ENCODE measurements at regions not wholly inside any gene's neighbourhood (a gene's known extent, or its start where the extent isn't known, plus 50 kb on each side); places are given as distances from the start of the nearest gene placed in this dataset.

DNA sequence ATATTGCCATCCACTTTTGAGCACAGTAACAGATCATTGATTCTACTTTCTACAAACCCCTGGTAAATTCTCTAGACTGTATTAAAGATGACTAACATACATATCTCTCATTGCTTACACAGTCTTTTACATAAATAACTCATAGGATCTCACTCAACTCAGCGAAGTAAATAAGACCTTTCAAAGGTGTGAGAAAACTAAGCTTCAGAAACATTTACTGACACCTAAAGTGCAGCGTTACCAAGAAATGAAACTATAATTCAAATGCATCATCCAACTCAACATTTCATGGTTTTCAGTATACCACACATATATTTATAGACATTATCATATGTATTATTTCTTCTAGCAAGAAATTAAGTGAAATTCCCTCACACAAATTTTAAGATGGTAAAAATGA lies 189.8 kb downstream of the METTL4 start:
- no peaks in the 10 kb centered on the region for H3K4me1 ChIP-seq (ENCODE audit: control insufficient read depth, insufficient read depth, low read length, poor library complexity, severe bottlenecking)
- DNase-seq, result no peak
- H3K27ac ChIP-seq (ENCODE audit: insufficient read depth, low read length, poor library complexity, severe bottlenecking), result no peak overlapping the region
- H3K4me3 ChIP-seq (ENCODE audit: insufficient read depth, low read depth, low read length, poor library complexity, severe bottlenecking), result no peak overlapping the region
- H3K27me3 ChIP-seq (replicated peaks; ENCODE audit: control insufficient read depth, insufficient read depth, low read length, poor library complexity, severe bottlenecking), result no peaks in the 10 kb centered on the region
- H3K9me3 ChIP-seq (ENCODE audit: control insufficient read depth, low read length), result no peaks in the 10 kb centered on the region
- no peaks in the 10 kb centered on the region for H3K36me3 ChIP-seq (ENCODE audit: control insufficient read depth, insufficient read depth, low read length)

- Histone ChIP-seq H3K9me3 (ENCODE audit: control insufficient read depth, low read length) (no peaks in the 10 kb centered on the region), H3K36me3 (ENCODE audit: control insufficient read depth, insufficient read depth, low read length) (no peaks in the 10 kb centered on the region), H3K4me1 (ENCODE audit: control insufficient read depth, insufficient read depth, low read length, poor library complexity, severe bottlenecking) (no peaks in the 10 kb centered on the region), H3K4me3 (ENCODE audit: insufficient read depth, low read depth, low read length, poor library complexity, severe bottlenecking) (no peak overlapping the region), H3K27me3 (replicated peaks; ENCODE audit: control insufficient read depth, insufficient read depth, low read length, poor library complexity, severe bottlenecking) (no peaks in the 10 kb centered on the region), H3K27ac (ENCODE audit: insufficient read depth, low read length, poor library complexity, severe bottlenecking) (no peak overlapping the region)
- no peak for DNase-seq
These were observed 183.7 kb downstream of the METTL4 start for GRCh38 chr18:2387588-2387987.

- Histone ChIP-seq H3K4me3 (ENCODE audit: insufficient read depth, low read depth, low read length, poor library complexity, severe bottlenecking) (no peak overlapping the region), H3K4me1 (ENCODE audit: control insufficient read depth, insufficient read depth, low read length, poor library complexity, severe bottlenecking) (no peaks in the 10 kb centered on the region), H3K9me3 (ENCODE audit: control insufficient read depth, low read length) (no peaks in the 10 kb centered on the region), H3K27me3 (replicated peaks; ENCODE audit: control insufficient read depth, insufficient read depth, low read length, poor library complexity, severe bottlenecking) (no peaks in the 10 kb centered on the region), H3K36me3 (ENCODE audit: control insufficient read depth, insufficient read depth, low read length) (no peaks in the 10 kb centered on the region), H3K27ac (ENCODE audit: insufficient read depth, low read length, poor library complexity, severe bottlenecking) (no peak overlapping the region)
- no peak for DNase-seq
These were observed 181.1 kb downstream of the METTL4 start for GRCh38 chr18:2390158-2390557.

GRCh38 chr18:2391470-2391869 lies 179.8 kb downstream of the METTL4 start:
- no peak overlapping the region for H3K4me3 ChIP-seq (ENCODE audit: insufficient read depth, low read depth, low read length, poor library complexity, severe bottlenecking)
- no peak overlapping the region for H3K27ac ChIP-seq (ENCODE audit: insufficient read depth, low read length, poor library complexity, severe bottlenecking)
- no peaks in the 10 kb centered on the region for H3K36me3 ChIP-seq (ENCODE audit: control insufficient read depth, insufficient read depth, low read length)
- H3K27me3 ChIP-seq (replicated peaks; ENCODE audit: control insufficient read depth, insufficient read depth, low read length, poor library complexity, severe bottlenecking), result no peaks in the 10 kb centered on the region
- H3K9me3 ChIP-seq (ENCODE audit: control insufficient read depth, low read length), result no peaks in the 10 kb centered on the region
- no peaks in the 10 kb centered on the region for H3K4me1 ChIP-seq (ENCODE audit: control insufficient read depth, insufficient read depth, low read length, poor library complexity, severe bottlenecking)
- DNase-seq, result no peak

DNA sequence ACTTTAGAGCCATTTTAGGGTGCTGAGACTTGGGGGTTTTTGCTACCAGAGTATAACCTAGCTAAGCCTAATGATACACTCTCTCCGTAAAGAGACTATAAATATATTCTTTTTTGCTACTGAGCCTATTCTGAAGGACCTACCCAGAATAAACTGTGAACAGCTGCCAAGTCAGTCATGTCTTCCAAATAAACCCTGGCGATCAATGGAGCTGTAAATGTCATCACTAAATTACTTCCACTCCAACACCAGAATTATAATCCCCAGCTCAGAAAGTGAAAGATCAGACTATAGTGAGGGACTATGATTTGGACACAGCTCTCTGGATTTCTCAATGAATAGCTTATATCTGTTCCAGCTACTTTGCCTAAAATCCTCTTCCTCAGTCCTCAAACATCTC lies 178.9 kb downstream of the METTL4 start:
- H3K4me1 ChIP-seq (ENCODE audit: control insufficient read depth, insufficient read depth, low read length, poor library complexity, severe bottlenecking), result no peaks in the 10 kb centered on the region
- DNase-seq, result no peak
- no peaks in the 10 kb centered on the region for H3K36me3 ChIP-seq (ENCODE audit: control insufficient read depth, insufficient read depth, low read length)
- H3K4me3 ChIP-seq (ENCODE audit: insufficient read depth, low read depth, low read length, poor library complexity, severe bottlenecking), result no peak overlapping the region
- H3K27me3 ChIP-seq (replicated peaks; ENCODE audit: control insufficient read depth, insufficient read depth, low read length, poor library complexity, severe bottlenecking), result no peaks in the 10 kb centered on the region
- no peaks in the 10 kb centered on the region for H3K9me3 ChIP-seq (ENCODE audit: control insufficient read depth, low read length)
- no peak overlapping the region for H3K27ac ChIP-seq (ENCODE audit: insufficient read depth, low read length, poor library complexity, severe bottlenecking)

DNA sequence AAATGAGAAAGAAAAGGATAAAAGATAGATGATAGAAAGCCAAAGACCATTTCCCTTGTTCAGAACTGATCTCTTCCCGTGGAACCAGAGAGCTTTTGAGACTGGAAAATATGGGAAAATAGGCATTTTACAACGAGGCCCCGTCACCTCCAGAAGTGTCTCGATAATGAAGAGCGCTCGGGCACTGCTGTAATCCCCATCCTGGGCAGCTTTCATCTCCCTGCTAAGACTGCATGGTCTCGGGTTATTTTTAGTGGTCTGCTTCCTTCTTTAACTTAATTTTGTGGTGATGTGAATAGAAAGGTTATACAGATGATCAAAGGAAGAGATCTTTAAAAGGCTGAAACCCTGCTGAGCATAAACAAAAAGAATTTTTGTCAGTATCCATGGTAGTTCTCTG lies 176.6 kb downstream of the METTL4 start:
- H3K9me3 ChIP-seq (ENCODE audit: control insufficient read depth, low read length), result no peaks in the 10 kb centered on the region
- no peak for DNase-seq
- H3K27ac ChIP-seq (ENCODE audit: insufficient read depth, low read length, poor library complexity, severe bottlenecking), result no peak overlapping the region
- H3K4me1 ChIP-seq (ENCODE audit: control insufficient read depth, insufficient read depth, low read length, poor library complexity, severe bottlenecking), result no peaks in the 10 kb centered on the region
- H3K27me3 ChIP-seq (replicated peaks; ENCODE audit: control insufficient read depth, insufficient read depth, low read length, poor library complexity, severe bottlenecking), result no peaks in the 10 kb centered on the region
- H3K4me3 ChIP-seq (ENCODE audit: insufficient read depth, low read depth, low read length, poor library complexity, severe bottlenecking), result no peak overlapping the region
- H3K36me3 ChIP-seq (ENCODE audit: control insufficient read depth, insufficient read depth, low read length), result no peaks in the 10 kb centered on the region

GRCh38 chr18:2395427-2396161 lies 175.7 kb downstream of the METTL4 start:
- Histone ChIP-seq H3K27ac (ENCODE audit: insufficient read depth, low read length, poor library complexity, severe bottlenecking) (no peak overlapping the region), H3K27me3 (replicated peaks; ENCODE audit: control insufficient read depth, insufficient read depth, low read length, poor library complexity, severe bottlenecking) (no peaks in the 10 kb centered on the region), H3K36me3 (ENCODE audit: control insufficient read depth, insufficient read depth, low read length) (no peaks in the 10 kb centered on the region), H3K4me3 (ENCODE audit: insufficient read depth, low read depth, low read length, poor library complexity, severe bottlenecking) (no peak overlapping the region), H3K4me1 (ENCODE audit: control insufficient read depth, insufficient read depth, low read length, poor library complexity, severe bottlenecking) (no peaks in the 10 kb centered on the region), H3K9me3 (ENCODE audit: control insufficient read depth, low read length) (no peaks in the 10 kb centered on the region)
- DNase-seq, result no peak

DNA sequence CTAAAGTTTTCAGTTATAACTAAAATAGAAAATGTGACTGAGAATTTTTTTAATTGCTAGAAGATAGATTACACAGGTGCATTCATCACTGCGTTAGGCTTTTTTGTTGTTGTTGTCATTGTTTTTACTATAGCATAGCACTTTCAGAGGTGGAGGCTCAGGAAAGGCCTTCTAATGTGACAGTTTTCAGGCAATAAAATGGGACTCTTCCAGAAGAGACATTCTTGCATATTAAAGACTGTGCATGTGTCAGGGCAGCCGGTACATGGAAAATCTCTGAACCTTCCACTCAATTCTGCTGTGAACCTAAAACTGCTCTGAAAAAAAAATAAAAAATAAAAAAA lies 175.2 kb downstream of the METTL4 start:
- DNase-seq, result no peak
- H3K4me3 ChIP-seq (ENCODE audit: insufficient read depth, low read depth, low read length, poor library complexity, severe bottlenecking), result no peak overlapping the region

GRCh38 chr18:2400701-2401196 lies 170.6 kb downstream of the METTL4 start:
- Histone ChIP-seq H3K9me3 (ENCODE audit: control insufficient read depth, low read length) (no peaks in the 10 kb centered on the region), H3K27ac (ENCODE audit: insufficient read depth, low read length, poor library complexity, severe bottlenecking) (no peak overlapping the region), H3K4me1 (ENCODE audit: control insufficient read depth, insufficient read depth, low read length, poor library complexity, severe bottlenecking) (no peaks in the 10 kb centered on the region), H3K27me3 (replicated peaks; ENCODE audit: control insufficient read depth, insufficient read depth, low read length, poor library complexity, severe bottlenecking) (no peaks in the 10 kb centered on the region), H3K4me3 (ENCODE audit: insufficient read depth, low read depth, low read length, poor library complexity, severe bottlenecking) (no peak overlapping the region), H3K36me3 (ENCODE audit: control insufficient read depth, insufficient read depth, low read length) (no peaks in the 10 kb centered on the region)
- no peak for DNase-seq

More for the DNA sequence above, 175.2 kb downstream of the METTL4 start:
- Histone ChIP-seq H3K9me3 (ENCODE audit: control insufficient read depth, low read length) (no peaks in the 10 kb centered on the region), H3K4me1 (ENCODE audit: control insufficient read depth, insufficient read depth, low read length, poor library complexity, severe bottlenecking) (no peaks in the 10 kb centered on the region), H3K36me3 (ENCODE audit: control insufficient read depth, insufficient read depth, low read length) (no peaks in the 10 kb centered on the region), H3K27ac (ENCODE audit: insufficient read depth, low read length, poor library complexity, severe bottlenecking) (no peak overlapping the region), H3K27me3 (replicated peaks; ENCODE audit: control insufficient read depth, insufficient read depth, low read length, poor library complexity, severe bottlenecking) (no peaks in the 10 kb centered on the region)

DNA sequence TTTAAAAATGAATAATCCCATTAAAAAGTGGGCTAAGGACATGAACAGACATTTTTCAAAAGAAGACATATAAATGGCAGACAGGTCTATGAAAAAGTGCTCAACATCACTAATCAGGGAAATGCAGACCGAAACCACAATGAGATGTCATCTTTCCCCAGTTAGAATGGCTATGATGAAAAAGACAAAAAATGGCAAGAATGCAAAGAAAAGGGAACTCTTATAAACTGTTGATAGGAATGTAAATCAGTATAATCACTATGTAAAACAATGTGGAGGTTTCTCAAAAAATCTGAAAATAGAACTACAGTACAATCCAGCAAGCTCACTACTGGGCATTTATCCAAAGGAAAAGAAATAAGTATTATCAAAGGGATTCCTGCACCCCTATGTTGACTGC lies 169.2 kb downstream of the METTL4 start:
- Histone ChIP-seq H3K36me3 (ENCODE audit: control insufficient read depth, insufficient read depth, low read length) (no peaks in the 10 kb centered on the region), H3K4me1 (ENCODE audit: control insufficient read depth, insufficient read depth, low read length, poor library complexity, severe bottlenecking) (no peaks in the 10 kb centered on the region), H3K27me3 (replicated peaks; ENCODE audit: control insufficient read depth, insufficient read depth, low read length, poor library complexity, severe bottlenecking) (no peaks in the 10 kb centered on the region), H3K27ac (ENCODE audit: insufficient read depth, low read length, poor library complexity, severe bottlenecking) (no peak overlapping the region), H3K4me3 (ENCODE audit: insufficient read depth, low read depth, low read length, poor library complexity, severe bottlenecking) (no peak overlapping the region), H3K9me3 (ENCODE audit: control insufficient read depth, low read length) (no peaks in the 10 kb centered on the region)
- DNase-seq, result no peak
